ENCODE measurements at regions not wholly inside any gene's neighbourhood (a gene's known extent, or its start where the extent isn't known, plus 50 kb on each side); places are given as distances from the start of the nearest gene placed in this dataset.

DNA sequence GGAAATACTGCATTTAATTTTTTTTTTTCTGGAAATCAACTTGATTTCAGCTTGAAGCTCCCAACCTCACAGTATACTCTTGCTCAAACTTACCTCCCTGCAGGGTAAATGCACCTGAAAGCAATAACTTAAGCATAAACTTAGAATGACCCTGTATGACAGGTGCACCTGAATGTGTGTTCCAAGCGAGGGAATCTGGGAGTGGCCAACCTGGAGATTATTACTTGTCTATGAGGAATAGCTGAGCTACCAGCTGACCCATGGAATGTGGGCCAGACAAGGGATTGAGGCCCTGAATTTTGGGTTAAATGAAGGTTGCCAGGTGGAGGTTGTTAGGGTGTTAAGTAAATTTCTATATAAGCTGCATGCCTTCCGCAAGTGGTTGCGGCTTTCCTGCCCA is 140.6 kb downstream of the OSTF1 start:
- H3K27me3 ChIP-seq (ENCODE audit: control insufficient read depth in 2 of 2, insufficient read depth in 2 of 2, low read length in 2 of 2): no peaks in the 10 kb centered on the region
- CTCF ChIA-PET: interaction anchor here (0.7 to 1.2 kb wide), 3 partner anchors 9 to 455 kb away, joined by 3 to 6 read pairs (median 4); no protein-coding TSS in a partner anchor
- TF ChIP-seq EZH2 (IDR thresholded peaks at IDR 0.05; ENCODE audit: borderline replicate concordance, low read depth, low read length, severe bottlenecking) (no peak), GATA2 (IDR thresholded peaks at IDR 0.05; ENCODE audit: insufficient read depth, insufficient read length, low read depth, low read length) (no peak), JUN (IDR thresholded peaks at IDR 0.05; ENCODE audit: borderline replicate concordance, insufficient read depth, insufficient read length, low read depth) (no peak), POLR2AphosphoS5 (IDR thresholded peaks at IDR 0.05; ENCODE audit: insufficient read depth, low read depth, low read length) (no peak), MYC (IDR thresholded peaks at IDR 0.05; ENCODE audit: low read depth, low read length) (no peak), FOS (IDR thresholded peaks at IDR 0.05; ENCODE audit: borderline replicate concordance, insufficient read depth, low read length) (no peak), POLR2A (IDR thresholded peaks at IDR 0.05; ENCODE audit: low read depth, low read length) (no peak)
- TF ChIP-seq, protein P1, sequence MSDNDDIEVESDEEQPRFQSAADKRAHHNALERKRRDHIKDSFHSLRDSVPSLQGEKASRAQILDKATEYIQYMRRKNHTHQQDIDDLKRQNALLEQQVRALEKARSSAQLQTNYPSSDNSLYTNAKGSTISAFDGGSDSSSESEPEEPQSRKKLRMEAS (IDR thresholded peaks at IDR 0.05; ENCODE audit: insufficient read depth, insufficient read length): no peak
- TF ChIP-seq, protein P2, sequence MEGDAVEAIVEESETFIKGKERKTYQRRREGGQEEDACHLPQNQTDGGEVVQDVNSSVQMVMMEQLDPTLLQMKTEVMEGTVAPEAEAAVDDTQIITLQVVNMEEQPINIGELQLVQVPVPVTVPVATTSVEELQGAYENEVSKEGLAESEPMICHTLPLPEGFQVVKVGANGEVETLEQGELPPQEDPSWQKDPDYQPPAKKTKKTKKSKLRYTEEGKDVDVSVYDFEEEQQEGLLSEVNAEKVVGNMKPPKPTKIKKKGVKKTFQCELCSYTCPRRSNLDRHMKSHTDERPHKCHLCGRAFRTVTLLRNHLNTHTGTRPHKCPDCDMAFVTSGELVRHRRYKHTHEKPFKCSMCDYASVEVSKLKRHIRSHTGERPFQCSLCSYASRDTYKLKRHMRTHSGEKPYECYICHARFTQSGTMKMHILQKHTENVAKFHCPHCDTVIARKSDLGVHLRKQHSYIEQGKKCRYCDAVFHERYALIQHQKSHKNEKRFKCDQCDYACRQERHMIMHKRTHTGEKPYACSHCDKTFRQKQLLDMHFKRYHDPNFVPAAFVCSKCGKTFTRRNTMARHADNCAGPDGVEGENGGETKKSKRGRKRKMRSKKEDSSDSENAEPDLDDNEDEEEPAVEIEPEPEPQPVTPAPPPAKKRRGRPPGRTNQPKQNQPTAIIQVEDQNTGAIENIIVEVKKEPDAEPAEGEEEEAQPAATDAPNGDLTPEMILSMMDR (IDR thresholded peaks at IDR 0.05; ENCODE audit: extremely low read depth in 1 of 2, insufficient read depth in 1 of 2, low read depth in 1 of 2, low read length in 2 of 2): no peak
- no peaks in the 10 kb centered on the region for H3K79me2 ChIP-seq (ENCODE audit: control insufficient read depth, insufficient read depth, low read length)
- H3K9me1 ChIP-seq (replicated peaks; ENCODE audit: control insufficient read depth, extremely low read depth, insufficient read depth, low read length): no peaks in the 10 kb centered on the region
- POLR2A ChIA-PET: no interaction called here
- no peaks in the 10 kb centered on the region for H3K4me1 ChIP-seq (ENCODE audit: control insufficient read depth, extremely low read depth, insufficient read depth, low read length)
- H3K9me3 ChIP-seq (replicated peaks; ENCODE audit: control insufficient read depth, insufficient read depth, low read length): no peaks in the 10 kb centered on the region
- dilution Hi-C loops (cut with MboI; ENCODE audit: extremely low pct_ligation_motif_present, low sequenced_read_pairs): no loop called here
- no peak overlapping the region for H3K9ac ChIP-seq (replicated peaks; ENCODE audit: extremely low read depth, insufficient read depth, low read length)
- no peak for FAIRE-seq
- no TSS peak for BruUV-seq (replicated peaks)
- H3K27ac ChIP-seq (ENCODE audit: insufficient read depth, low read depth, low read length): no peak overlapping the region
- H2AFZ ChIP-seq (ENCODE audit: low read depth, low read length): no peak overlapping the region
- intact Hi-C loops (cut with micrococcal nuclease): no loop called here
- no peak for DNase-seq (ENCODE audit: low read depth, low spot score)
- no peak overlapping the region for H3K4me3 ChIP-seq (replicated peaks in 1 of 3; ENCODE audit: insufficient read depth in 1 of 3, low read depth in 1 of 3, low read length in 3 of 3)
- no peaks in the 10 kb centered on the region for H4K20me1 ChIP-seq (replicated peaks; ENCODE audit: control insufficient read depth, extremely low read depth, insufficient read depth, low read length)
- H3K36me3 ChIP-seq (ENCODE audit: control insufficient read depth in 2 of 2, extremely low read depth in 1 of 2, insufficient read depth in 2 of 2, low read length in 2 of 2): no peaks in the 10 kb centered on the region
- no peak overlapping the region for H3K4me2 ChIP-seq (ENCODE audit: insufficient read depth, low read length)
